GM18520 (cell line): ENCODE measurements at regions not wholly inside any gene's neighbourhood (a gene's known extent, or its start where the extent isn't known, plus 50 kb on each side); places are given as distances from the start of the nearest gene placed in this dataset.
"Not testable (repeated sequence)": the region's sequence is repeated elsewhere in the genome, so short reads cannot be mapped to it uniquely, and the experiment has no call there.

ENCODE experiments used
- ATAC-seq: cut with Tn5 transposase; IDR thresholded peaks from one replicate; pipeline ENCODE4 v1.9.1; 2021; ENCODE audit not compliant: unreplicated experiment

DNA sequence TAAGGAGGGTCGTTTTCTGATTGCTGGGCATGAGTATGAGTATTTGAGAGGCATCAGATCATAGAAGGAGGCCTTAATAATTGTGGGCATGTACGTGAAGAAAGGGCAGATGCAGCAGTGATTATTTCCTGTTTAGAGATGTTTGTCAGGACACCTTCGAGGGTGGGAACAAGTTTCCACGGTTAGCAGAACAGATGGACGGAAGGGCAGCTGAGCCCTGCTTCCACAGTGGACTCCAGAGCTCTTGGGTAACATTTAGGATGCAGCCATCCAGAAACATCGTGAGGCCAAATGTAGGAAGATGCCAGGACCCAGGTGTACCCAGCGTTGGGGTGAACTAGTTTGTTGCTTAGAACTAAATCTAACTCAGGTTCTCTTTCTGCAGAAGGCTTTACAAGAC, 231.3 kb upstream of the FAT1 start:
- ATAC-seq = no peak

GRCh38 chr4:186957952-186958555, 234.4 kb upstream of the FAT1 start:
- no peak for ATAC-seq

DNA sequence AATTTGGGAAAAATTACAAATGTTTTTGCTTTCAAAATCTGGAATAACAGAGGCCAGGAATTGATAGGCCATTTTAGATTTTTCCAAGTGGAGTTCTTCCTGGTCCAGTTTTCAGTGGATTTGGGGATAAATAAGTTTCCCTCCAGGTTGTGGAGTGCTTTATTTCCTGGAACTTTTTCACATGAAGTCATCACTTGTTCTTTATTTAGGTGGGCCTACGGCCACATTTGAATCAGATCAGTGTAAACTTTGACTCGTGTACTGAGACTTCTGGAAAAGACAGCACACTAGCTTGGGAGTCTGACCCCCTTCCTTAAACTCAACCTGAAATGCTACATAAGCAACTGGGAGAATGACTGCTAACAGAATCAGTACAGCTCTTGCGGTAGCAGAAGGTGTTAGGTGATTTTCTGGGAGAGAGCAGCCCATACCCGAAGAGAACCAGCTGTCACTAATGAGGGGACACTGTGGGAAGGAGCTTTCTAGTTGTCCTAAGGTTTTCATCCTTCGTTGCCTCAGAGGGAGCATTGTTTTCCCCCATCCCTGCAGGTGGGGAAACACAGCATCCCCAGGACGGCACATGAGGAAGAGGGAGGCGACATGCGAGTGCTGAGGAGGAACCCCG, 235.2 kb upstream of the FAT1 start:
- ATAC-seq = no peak

GRCh38 chr4:186979961-186980745, 256.5 kb upstream of the FAT1 start:
- no peak for ATAC-seq

- ATAC-seq = no peak
Measured at GRCh38 chr4:186981161-186981560, 257.5 kb upstream of the FAT1 start.

DNA sequence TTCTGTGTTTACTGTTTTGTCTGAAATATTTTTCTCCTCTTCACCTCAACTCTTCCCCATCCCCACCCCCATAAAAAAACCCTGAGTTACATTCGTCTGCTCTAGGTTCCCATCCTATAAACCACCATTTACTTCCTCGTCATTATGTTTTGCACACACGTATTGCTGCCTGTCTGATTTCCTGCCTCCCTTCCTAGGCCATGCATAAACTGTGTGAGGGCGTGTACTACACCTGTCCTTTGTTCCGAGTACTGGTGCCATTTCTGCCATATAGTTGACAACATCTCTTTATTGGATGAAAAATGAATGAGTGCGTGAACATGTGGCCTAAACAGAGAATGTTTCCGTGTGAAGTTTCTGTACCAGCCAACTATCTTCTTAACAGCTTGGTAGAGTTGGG, 258.5 kb upstream of the FAT1 start:
- ATAC-seq = no peak

DNA sequence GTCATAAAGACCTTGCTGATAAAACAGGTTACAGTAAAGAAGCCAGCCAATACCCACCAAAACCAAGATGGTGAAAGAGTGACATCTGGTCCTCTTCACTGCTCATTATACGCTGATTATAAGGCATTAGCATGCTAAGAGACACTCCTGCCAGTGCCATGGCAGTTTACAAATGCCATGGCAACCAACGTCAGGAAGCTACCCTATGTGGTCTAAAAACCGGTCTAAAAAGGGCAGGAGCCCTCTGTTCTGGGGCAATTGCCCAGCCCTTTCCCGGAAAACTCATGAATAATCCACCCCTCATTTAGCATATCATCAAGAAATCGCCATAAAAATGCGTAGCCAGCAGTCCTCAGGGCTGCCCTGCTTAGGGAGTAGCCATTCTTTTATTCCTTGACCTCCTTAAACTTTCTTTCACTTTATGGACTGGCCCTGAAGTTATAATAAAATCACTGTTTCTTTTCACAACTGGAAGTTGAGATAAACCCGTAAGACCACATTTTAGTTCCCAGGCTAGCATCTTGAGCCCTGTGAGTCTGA, 260.5 kb upstream of the FAT1 start:
- no peak for ATAC-seq

DNA sequence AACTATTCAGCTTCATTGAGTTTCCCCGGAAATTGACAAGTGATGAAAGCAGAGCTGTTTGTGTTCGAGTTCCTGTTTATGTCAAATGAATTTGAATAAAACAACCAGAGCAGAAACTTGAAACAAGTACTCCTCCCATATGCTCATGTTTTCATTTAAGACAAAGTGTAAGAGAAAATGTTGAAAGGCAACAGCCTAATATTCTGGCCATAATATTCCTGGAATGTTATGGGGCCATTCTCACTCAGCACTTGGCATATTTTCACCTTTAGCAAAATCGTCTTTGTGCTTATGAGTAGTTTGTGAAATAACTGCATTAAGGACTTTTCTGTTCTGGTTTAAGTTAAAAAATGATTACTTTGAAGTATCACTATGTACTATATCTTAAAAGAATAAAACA, 276.0 kb upstream of the FAT1 start:
- no peak for ATAC-seq

DNA sequence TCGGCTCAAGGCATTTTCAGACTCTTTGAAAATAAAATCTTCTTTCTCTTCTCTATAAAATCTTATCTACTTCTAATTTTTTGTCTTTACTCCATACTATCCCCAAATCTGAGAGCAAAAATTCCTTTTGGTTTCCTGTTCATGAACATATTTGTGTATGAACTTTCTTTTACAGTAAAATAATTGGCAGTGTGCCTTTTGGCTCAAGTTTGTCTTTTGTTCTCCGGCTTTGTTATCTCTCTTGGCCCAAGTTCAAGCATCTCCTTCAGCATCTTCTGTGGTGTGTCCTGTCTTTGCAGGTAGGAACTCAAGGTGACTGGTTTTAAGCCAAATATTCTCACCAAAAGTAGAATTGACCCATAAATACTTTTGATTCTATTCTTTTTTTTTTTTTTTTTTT, 276.6 kb upstream of the FAT1 start:
- ATAC-seq = no peak

- ATAC-seq = not testable (repeated sequence)
Measured at GRCh38 chr4:187002133-187002532, 278.5 kb upstream of the FAT1 start.

GRCh38 chr4:187004628-187005027, 281.0 kb upstream of the FAT1 start:
- no peak for ATAC-seq

GRCh38 chr4:187006189-187006618, 282.5 kb upstream of the FAT1 start:
- ATAC-seq = no peak

DNA sequence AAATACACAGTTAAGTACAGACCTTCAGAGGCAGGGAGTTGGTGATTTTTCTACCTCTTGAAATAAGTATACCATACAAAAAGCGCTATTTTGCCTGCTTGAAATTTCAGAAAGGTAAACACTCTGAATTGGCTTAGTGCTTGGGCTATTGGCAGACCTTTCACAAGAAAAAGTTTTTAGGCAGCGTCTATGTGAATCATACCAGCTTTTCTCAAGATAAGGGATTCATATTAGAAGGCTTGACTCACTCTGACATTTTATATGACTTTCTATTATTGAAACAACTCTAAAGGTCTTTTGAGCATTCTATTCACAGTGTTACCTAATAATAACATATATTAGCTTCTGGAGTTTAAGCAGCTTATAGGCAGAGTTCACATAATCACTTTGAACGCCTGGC, 286.4 kb upstream of the FAT1 start:
- no peak for ATAC-seq

DNA sequence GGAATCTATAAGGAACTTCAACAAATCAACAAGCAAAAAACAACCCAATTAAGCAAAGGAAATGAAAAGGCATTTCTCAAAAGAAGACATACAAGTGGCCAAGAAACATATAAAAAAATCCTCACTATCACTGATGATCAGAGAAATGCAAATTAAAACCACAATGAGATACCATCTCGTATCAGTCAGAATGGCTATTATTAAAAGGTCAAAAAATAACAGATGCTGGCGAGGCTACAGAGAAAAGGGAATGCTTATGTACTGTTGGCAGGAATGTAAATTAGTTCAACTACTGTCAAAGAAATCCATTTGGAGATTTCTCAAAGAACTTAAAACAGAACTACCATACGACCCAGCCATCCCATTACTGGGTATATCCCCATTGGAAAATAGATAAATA, 292.4 kb upstream of the FAT1 start:
- no peak for ATAC-seq

- no peak for ATAC-seq
Measured at GRCh38 chr4:187017147-187017546, 293.5 kb upstream of the FAT1 start.

DNA sequence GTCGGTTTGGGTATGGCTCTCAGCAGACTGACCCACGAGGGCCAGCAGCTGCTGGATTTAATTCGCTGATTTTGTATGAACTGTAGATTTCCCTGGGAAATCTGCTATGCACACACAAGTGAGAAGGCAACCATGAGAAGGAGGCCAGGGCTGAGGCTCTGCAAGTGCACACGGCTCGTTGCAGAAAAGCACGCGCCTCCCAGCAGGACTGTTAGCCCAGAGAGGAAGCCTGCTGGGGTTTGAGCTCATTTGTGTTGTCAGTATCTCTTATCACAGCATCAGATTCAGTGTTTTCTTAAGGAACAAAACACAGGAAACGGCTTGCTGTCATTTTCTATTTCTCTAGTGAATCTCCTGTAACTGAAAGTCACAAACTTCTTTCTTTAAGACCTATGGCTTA, 296.2 kb upstream of the FAT1 start:
- no peak for ATAC-seq

- ATAC-seq = no peak
Measured at GRCh38 chr4:187020676-187021075, 297.0 kb upstream of the FAT1 start.

- ATAC-seq = no peak
Measured at GRCh38 chr4:187021436-187022205, 298.0 kb upstream of the FAT1 start.

- no peak for ATAC-seq
Measured at GRCh38 chr4:187027272-187027671, 303.6 kb upstream of the FAT1 start.

- ATAC-seq = no peak
Measured at GRCh38 chr4:187042251-187042650, 318.6 kb upstream of the FAT1 start.

- ATAC-seq = no peak
Measured at GRCh38 chr4:187046471-187046870, 322.8 kb upstream of the FAT1 start.
